GM21526 (cell line): ENCODE measurements at regions not wholly inside any gene's neighbourhood (a gene's known extent, or its start where the extent isn't known, plus 50 kb on each side); places are given as distances from the start of the nearest gene placed in this dataset.

Experiments used
- ATAC-seq: cut with Tn5 transposase; IDR thresholded peaks from one replicate; pipeline ENCODE4 v1.9.1; 2021; ENCODE audit warnings: moderate library complexity; ENCODE audit not compliant: unreplicated experiment, low FRiP score

DNA sequence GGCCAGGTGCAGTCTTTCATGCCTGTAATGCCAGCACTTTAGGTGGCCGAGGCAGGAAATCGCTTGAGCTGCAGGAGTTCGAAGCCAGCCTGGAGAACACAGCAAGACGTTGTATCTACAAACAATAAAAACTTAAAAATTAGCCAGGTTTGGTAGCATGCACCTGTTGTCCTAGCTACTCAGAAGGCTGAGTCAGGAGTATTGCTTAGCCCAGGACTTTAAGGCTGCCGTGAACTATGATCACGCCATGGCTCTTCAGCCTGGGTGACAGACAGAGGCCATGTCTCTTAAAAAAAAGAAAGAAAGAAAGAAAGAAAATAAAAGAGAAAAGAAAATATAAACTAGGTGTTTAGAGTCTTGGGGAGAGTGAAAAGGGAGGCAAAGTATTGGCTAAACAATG, 96.4 kb upstream of the PDE5A start:
- no peak for ATAC-seq

DNA sequence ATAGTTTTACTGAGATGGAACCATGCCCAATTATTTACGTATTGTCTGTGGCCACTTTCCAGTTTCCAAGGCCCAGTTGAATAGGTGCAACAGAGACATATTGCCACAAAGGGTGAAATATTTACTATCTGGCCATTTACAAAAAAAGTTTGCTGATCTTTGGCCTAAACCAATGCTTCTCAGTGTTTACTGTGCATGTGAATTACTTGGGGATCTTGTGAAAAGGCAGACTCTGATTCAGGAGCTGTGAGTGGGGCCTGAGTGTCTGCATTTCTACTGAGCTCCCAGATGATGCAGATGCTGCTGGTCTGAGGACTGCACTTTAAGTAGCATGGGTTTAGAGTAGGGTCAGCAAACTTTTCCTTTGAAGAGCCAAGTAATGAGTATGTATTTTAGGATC, 94.1 kb upstream of the PDE5A start:
- ATAC-seq, result no peak

DNA sequence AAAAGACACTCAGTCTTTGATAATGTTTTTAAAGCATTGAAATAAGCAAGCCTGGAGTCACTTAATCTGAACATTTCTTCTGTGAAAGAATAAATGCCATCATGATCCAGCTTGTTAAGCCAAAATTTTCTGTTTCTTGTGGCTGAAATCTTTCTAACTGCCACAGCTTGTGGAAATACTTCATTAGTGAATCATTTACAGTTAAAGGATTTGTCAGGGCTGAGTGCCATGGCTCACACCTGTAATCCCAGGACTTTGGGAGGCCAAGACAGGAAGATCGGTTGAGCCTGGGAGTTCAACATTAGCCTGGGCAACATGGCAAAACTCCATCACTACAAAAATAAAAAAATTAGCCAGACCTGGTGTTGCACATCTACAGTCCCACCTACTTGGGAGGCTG, 93.3 kb upstream of the PDE5A start:
- no peak for ATAC-seq

DNA sequence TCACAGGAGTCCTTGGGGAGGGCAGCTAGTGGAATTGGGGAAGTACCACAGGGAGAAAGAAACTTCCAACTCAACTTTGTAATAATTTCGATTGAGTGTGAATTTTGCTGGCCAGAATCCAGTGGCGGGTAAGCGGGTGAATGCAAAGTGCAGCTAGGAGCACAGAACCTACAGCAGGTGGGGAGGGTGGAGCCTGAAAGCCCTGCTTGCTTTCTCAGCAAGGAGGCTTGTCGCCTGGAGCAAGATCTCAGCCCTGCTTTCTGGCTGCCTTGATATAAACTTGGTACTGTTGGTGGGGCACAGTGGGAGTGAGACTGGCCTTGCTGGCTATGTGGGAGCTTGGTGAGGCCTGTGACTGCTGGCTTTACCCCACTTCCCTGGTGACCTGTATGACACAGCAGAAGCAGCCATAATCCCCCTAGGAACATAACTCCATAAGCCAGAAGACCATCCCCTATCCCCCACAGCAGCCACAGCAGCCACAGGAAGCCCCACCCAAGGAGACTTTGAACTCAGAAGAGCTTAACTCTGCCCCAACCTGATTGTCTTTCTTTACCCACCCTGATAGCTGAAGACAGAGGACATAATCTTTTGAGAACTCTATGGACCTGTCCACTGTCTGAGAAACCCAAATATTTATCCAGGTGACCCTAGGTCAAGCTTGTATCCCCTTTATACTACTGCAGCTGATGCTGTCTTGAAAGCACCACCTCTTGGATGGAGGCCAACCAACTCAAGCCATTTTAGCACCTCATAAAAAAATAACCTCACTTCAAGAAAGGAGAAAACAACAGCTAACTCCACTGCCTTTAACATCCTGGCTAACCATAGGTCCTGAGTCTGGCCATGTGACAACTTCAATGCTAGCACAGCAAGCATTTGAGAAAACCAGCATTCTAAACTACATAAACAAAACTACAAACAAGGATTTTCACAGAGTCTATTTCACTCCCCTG, 87.2 kb upstream of the PDE5A start:
- no peak for ATAC-seq

DNA sequence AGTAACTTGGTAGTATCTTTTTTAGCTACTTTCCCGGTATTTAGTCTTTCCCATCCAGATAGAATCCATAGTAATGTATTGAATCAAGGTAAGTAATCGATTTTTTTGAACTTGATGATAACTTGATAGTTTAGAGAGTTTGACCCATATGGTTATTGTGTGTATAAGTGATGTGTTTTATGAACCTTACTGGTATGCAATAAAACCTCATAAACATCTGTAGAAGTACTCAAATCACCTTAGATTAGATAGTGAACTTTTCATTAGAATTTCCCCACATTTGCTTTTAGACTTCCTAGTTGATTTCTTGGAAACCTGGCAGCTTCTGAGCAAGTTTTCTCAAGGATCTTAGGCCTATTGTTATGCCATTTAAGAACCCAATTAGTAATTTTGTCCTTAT, 80.8 kb upstream of the PDE5A start:
- no peak for ATAC-seq

DNA sequence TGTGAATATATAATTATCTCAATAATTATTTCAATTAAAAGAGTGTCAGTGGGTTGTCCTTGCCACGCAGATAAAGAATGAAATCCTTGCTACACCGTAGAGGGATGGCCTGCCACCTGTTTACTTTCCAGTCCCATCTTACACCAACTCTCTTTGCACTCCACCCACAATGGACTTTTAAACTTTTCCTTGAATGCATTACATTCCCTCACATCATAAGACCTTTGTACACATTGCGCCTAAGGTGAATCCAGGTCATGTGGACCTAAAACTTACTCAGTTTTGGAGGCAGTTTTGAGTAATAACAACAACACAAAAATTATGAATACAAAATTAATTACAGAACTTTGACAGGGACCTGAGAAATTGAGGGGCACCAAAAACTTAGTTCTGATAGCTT, 78.7 kb upstream of the PDE5A start:
- ATAC-seq, result no peak

DNA sequence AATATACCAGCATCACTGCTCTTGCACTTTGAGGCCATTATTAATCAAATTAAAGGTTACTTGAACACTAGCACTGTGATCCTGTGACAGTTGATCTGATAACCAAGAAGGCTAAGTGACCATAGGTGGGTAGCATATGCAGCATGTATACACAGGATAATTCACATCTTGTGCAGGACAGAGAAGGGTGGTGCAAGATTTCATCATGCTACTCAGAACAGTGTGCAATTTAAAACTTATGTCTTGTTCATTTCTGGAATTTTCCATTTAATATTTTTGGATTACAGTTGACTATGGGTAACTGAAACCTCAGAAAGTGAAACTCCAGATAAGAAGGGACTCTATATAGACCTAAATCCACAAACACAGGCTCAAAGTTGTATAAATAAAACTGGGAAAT, 78.2 kb upstream of the PDE5A start:
- ATAC-seq, result no peak

DNA sequence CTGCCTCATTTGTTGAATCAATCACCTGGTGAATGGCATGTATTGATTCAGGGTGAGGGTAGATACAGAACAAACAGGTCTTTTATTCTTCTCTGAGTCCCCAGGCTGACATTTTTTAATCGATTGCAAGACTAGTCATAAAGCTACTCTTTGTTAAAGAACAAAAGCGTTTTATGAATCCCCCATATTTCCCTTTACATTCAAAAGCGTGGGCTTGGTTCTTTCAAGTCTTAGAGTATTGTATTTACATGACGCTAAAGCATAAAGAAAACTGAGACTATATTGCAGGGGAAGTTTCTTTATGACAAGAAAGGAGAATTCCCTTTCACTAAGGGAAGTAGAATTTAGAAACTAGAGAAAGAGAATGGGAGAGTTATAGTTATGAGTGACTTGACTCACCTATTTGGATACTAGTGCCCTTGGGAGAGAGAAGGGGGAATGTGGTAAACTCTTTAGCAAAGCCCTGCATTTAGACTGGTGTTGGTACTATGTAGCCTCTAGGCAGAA, 69.3 kb upstream of the PDE5A start:
- peak; percentile 73 for ATAC-seq

DNA sequence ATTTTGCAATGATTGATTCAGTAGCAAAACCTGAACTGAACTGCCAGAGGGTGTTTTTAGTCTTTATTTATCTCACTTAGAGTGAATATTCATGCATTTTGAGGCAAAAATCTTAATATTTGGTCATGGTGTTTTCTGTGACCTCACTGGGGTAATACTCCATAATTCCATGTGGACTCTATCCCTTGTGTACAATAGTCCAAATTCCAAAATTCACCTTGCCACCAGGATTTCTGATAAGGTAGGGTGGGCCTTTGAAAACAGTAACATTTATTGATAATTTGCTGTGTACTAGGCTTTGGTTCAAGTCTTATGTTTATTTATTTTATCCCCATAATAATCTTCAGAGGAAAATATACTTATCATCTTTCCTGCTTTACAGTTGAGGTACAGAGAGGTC, 68.4 kb upstream of the PDE5A start:
- ATAC-seq, result no peak

DNA sequence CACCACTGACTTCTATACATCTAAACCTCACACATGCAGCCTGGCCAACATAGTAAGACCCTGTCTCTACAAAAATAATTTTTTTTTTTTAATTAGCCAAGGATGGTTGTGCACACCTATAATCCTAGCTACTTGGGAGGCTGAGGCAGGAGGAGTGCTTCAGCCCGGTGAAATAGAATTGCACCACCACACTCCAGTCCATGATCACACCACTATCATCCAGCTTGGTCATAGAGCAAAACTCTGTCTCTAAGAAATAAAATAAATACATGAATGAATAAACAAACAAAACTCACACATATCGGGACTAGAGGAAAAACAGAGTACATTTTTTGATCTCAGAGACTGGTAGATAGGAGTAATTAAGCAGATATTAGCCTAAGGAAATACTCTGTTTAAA, 66.6 kb upstream of the PDE5A start:
- no peak for ATAC-seq

DNA sequence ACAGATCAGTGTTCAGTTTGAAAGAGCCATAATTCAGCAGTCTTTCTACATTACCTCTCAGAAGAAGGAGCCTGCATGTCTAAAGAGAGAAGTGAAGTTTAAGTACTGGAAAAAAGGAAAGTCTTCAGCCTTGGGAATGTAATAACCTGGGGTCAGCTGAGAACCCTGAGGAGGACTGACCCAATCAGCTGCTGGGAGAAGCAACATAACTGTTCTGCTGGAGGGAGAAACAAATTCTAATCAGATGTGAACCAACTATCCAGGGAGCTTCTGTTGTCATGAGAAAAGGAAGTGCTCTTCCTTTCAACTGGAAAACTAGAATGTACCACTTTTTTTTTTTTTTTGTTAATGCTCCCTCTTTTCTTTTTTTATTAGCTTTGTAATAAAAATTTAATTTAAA, 64.5 kb upstream of the PDE5A start:
- ATAC-seq, result no peak

DNA sequence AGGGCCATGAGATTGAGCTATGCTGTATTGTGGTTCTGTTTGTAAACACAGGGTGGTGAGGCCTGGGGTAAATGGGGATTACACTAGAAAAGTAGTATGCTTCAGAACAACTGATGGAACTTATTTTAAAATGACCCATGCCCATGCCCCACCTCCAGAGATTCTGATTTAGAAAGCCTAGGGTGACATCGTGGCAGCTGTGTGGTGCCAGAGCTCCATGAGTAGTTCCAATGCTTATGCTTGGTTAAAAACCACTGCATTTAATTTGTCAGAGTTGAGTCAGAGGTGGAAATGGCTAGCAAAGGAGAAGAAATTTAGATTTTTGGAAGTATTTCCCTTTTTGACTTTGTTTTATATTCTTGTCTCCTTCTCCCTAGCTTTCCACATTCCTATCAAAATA, 63.4 kb upstream of the PDE5A start:
- no peak for ATAC-seq

DNA sequence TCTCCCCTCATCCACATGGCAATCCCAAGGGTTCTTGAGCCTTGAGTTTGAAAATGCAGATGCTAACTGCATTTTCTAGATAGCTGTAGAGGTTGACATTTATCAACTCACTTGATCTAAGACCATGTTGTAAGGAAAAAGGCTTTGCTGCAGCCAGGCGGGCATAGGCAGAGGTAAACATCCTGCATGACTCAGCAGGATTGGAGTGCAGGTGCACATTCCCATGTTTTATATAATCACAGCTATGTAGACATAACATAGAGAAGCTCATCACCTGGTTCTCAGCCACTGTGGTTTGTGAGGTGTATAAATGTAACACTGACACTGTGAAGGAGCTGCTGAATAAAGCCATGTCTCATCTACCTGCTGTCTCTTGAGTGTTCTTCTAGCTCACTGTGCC, 62.3 kb upstream of the PDE5A start:
- ATAC-seq, result no peak

DNA sequence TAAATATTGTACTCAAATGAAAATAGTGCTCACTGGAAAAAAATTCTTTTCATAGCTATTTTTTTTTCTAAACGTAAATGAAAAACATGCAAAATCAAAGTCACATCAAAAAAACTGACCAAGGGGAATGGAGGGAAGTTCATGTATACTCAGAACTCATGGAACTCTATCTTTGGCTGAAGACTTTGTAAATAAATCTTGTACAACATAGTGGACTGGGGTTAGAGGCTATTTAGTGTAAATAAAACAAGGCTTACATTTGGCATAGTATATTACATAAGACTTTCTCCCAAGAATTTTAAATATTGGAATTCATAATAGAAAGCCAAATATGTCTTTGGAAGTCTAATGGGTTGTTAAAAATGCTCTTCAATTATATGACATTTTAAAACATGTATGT, 59.8 kb upstream of the PDE5A start:
- ATAC-seq, result no peak

DNA sequence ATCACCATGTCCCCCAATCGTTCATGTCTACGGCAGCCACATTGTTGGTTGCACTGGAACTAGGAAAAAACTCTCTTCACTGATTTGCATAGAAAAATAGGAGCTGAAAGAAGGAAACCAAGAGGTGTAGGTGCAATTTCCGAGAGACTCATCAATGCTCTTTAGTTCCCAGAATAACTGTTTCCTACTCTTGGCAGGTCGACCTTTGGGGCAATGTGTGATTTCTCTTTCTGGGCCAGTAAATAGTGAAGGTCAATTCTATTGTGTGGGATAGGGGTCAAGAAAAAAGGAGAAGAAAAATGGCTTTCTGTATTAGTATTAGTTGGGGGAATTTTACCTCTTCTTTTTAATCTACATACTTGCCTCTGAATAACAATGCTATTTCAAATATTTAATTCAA, 55.9 kb upstream of the PDE5A start:
- ATAC-seq, result no peak

DNA sequence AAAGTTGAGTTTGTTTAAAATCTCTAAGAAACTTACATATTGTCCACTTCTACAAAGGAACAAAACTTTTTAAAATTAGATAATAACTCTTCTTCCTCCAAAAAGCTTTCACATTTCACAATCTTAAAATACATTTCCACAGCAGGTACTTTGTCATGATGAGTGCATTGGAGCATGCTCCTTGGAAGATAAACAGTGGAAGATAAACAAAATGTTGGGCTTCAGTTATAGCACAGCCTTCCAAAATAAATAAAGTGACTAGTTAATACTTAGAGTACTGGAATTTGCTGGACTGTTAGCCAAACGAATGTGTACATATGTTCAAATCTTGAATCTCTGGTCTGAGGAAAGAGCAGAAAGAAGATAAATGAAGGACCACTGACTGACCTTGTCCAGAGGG, 54.9 kb upstream of the PDE5A start:
- no peak for ATAC-seq

DNA sequence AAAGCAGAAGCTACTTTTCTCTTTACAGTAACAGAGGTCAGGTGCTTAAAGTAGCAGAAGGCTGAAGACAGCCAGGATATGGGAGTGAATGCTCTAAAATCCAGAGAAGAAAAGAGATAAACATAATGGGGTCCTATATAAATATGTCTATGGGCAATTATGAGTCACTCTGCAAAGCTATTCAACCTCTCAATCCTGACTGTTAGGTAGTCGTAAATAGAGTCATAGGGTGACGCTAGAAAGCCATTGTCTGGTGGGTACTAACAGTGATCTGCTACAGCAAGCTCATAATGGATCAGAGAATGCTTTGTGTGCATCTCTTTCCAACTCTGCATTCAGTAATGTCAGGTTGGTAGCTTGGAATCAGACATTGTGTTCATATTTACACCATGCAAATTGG, 53.5 kb upstream of the PDE5A start:
- ATAC-seq, result no peak

DNA sequence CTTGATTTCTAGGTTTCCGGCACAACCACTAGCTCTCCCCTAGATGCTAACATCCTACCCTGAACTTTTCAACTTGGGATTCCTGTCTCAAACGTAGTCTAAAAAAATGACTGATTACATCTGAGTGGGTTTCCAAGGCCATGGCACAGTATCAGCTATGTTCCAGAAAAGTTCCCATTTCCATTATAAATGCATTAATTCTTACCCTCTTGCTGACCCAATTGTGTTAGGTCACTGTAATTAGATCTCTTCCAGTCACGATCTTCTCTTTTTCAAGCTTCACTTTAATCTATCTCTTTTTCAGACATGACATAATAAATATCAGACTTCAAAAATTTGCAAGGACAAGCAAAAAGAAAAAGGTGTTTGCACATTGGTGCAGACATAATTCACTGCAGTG, 50.6 kb upstream of the PDE5A start:
- no peak for ATAC-seq

DNA sequence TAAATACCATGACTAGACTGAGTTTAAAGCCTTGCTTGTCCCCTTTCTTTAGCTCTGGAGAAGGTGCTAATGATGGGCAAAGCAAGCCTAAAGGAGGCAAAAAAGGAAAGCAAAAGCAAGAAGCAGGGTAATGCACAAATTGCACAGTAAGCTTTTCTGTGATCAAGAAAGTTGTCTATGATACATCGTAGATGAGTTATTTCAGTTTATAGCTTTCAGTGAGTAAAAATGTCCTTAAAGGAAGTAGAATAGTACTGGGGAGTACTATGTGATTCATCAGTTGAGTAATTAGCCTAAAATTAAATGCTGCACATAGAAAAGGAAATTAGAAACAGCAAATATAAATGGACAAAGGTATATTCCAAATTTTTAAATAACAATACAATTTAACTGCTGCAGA, 50.2 kb upstream of the PDE5A start:
- no peak for ATAC-seq
